22Rv1 (cell line): ENCODE measurements at regions not wholly inside any gene's neighbourhood (a gene's known extent, or its start where the extent isn't known, plus 50 kb on each side); places are given as distances from the start of the nearest gene placed in this dataset.
A peak's percentile ranks its signal among the peaks of the same experiment; 100 is the strongest.

Experiments used
- ZFX ChIP-seq: fragments of 450-650 bp; IDR thresholded peaks from 2 replicates; pipeline ENCODE4 v1.6.1; 2017; ENCODE audit warnings: antibody characterized with exemption, borderline replicate concordance
- TF ChIP-seq, protein P1 (sequence below): fragments of 450-650 bp; IDR thresholded peaks from 2 replicates; pipeline ENCODE4 v1.5.1; 2017; ENCODE audit warnings: mild to moderate bottlenecking

DNA sequence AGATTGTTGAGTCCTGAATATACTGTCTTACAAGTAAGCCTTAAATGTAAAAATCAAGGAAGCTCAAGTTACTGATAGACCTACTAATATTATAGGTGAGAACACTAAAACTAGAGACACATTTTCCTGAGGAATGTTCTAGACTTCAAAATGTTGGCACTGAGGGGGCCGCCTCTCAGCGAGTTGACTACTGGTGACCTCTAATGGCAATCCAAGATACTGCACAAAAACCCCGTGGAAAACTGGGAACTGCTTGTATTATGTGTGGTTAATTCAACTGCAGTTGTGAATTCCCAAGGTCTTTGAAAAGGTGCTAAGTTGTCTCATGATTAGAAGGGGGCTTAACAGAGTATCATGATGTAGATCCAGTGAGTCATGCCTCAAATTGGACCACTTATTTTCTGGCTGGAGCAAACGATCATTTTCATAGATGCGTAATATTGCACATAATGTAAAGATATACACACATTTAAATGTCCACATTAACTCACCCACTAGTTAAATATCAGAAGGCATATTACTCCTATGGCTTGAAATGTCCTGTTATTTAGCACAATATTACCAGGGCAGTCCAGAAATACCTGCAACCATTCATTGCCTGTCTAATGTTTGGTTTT is 336.2 kb downstream of the FOXA2 start:
- TF ChIP-seq, protein P1, sequence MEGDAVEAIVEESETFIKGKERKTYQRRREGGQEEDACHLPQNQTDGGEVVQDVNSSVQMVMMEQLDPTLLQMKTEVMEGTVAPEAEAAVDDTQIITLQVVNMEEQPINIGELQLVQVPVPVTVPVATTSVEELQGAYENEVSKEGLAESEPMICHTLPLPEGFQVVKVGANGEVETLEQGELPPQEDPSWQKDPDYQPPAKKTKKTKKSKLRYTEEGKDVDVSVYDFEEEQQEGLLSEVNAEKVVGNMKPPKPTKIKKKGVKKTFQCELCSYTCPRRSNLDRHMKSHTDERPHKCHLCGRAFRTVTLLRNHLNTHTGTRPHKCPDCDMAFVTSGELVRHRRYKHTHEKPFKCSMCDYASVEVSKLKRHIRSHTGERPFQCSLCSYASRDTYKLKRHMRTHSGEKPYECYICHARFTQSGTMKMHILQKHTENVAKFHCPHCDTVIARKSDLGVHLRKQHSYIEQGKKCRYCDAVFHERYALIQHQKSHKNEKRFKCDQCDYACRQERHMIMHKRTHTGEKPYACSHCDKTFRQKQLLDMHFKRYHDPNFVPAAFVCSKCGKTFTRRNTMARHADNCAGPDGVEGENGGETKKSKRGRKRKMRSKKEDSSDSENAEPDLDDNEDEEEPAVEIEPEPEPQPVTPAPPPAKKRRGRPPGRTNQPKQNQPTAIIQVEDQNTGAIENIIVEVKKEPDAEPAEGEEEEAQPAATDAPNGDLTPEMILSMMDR: peak; percentile 75
- TF ChIP-seq ZFX: no peak
